ENCODE measurements at regions not wholly inside any gene's neighbourhood (a gene's known extent, or its start where the extent isn't known, plus 50 kb on each side); places are given as distances from the start of the nearest gene placed in this dataset.

DNA sequence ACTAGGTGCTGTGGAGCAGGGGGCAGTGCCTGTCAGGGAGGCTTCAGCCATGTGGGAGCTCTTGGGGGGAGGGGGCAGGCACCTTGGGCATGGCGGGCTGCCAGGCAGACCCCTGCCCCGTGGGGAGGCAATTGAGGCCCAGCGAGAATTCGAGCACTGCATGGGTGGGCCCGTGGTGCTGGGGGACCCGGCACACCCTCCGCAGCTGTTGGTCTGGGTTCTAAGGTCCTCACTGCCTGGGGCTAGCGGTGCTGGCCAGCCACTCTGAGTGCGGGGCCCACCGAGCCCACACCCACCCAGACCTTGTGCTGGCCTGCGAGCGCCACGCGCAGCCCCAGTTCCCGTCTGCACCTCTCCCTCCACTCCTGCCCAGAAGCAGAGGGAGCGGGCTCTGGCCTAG lies 835.5 kb upstream of the CNTN5 start:
- TF ChIP-seq POLR2A (IDR thresholded peaks at IDR 0.05) (no peak), POLR2AphosphoS5 (IDR thresholded peaks at IDR 0.05) (no peak)
- TF ChIP-seq, protein P1, sequence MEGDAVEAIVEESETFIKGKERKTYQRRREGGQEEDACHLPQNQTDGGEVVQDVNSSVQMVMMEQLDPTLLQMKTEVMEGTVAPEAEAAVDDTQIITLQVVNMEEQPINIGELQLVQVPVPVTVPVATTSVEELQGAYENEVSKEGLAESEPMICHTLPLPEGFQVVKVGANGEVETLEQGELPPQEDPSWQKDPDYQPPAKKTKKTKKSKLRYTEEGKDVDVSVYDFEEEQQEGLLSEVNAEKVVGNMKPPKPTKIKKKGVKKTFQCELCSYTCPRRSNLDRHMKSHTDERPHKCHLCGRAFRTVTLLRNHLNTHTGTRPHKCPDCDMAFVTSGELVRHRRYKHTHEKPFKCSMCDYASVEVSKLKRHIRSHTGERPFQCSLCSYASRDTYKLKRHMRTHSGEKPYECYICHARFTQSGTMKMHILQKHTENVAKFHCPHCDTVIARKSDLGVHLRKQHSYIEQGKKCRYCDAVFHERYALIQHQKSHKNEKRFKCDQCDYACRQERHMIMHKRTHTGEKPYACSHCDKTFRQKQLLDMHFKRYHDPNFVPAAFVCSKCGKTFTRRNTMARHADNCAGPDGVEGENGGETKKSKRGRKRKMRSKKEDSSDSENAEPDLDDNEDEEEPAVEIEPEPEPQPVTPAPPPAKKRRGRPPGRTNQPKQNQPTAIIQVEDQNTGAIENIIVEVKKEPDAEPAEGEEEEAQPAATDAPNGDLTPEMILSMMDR (IDR thresholded peaks at IDR 0.05 in 8 of 11, conservative IDR thresholded peaks at IDR 0.05 in 3 of 11): no peak
